NT2/D1 (cell line): ENCODE measurements at regions not wholly inside any gene's neighbourhood (a gene's known extent, or its start where the extent isn't known, plus 50 kb on each side); places are given as distances from the start of the nearest gene placed in this dataset.

Experiments
- DNase-seq: peaks from one replicate; pipeline ENCODE4 v3.0.0-alpha.2; 2011; ENCODE audit warnings: low read depth, low spot score
- H3K27me3 ChIP-seq: 2 replicates; pipeline ENCODE4 v1.6.0; 2011; ENCODE audit warnings: mild to moderate bottlenecking; ENCODE audit not compliant: insufficient read length, insufficient read depth
- H3K36me3 ChIP-seq: 2 replicates; pipeline ENCODE4 v1.6.1; 2011; ENCODE audit warnings: mild to moderate bottlenecking, low read length, mixed read lengths; ENCODE audit not compliant: insufficient read depth, insufficient read length
- H3K4me1 ChIP-seq: 2 replicates; pipeline ENCODE4 v1.5.1; 2011; ENCODE audit not compliant: insufficient read depth, insufficient read length
- H3K4me3 ChIP-seq: 2 replicates; pipeline ENCODE4 v1.5.1; 2011; ENCODE audit warnings: low read depth; ENCODE audit not compliant: insufficient read length
- H3K9ac ChIP-seq: 2 replicates; pipeline ENCODE4 v1.6.0; 2011; ENCODE audit warnings: low read depth; ENCODE audit not compliant: insufficient read length
- H3K9me3 ChIP-seq: 2 replicates; pipeline ENCODE4 v1.5.1; 2011; ENCODE audit warnings: mild to moderate bottlenecking, low read length; ENCODE audit not compliant: insufficient read depth
- SUZ12 ChIP-seq: IDR thresholded peaks from 2 replicates; pipeline ENCODE4 v1.6.1; 2011; ENCODE audit not compliant: insufficient read length, insufficient read depth; ENCODE audit errors: extremely low read depth
- YY1 ChIP-seq: IDR thresholded peaks from 2 replicates; pipeline ENCODE4 v1.6.1; 2011; ENCODE audit not compliant: insufficient read length, insufficient read depth
- ZNF274 ChIP-seq: IDR thresholded peaks from 2 replicates; pipeline ENCODE4 v1.6.1; 2011; ENCODE audit warnings: mild to moderate bottlenecking, low read depth, low read length

GRCh38 chr16:80303691-80304090 lies 237.1 kb upstream of the DYNLRB2 start:
- TF ChIP-seq YY1 (no peak), ZNF274 (no peak), SUZ12 (no peak)
- no peaks in the 10 kb centered on the region for H3K36me3 ChIP-seq

GRCh38 chr16:80300876-80301275 lies 239.9 kb upstream of the DYNLRB2 start:
- H3K27me3 ChIP-seq, result no peaks in the 10 kb centered on the region
- no peaks in the 10 kb centered on the region for H3K4me1 ChIP-seq
- H3K4me3 ChIP-seq, result no peak overlapping the region
- H3K36me3 ChIP-seq, result no peaks in the 10 kb centered on the region
- no peak overlapping the region for H3K9ac ChIP-seq
- TF ChIP-seq YY1 (no peak), SUZ12 (no peak), ZNF274 (no peak)
- no peak for DNase-seq
- no peaks in the 10 kb centered on the region for H3K9me3 ChIP-seq

More at GRCh38 chr16:80303691-80304090, 237.1 kb upstream of the DYNLRB2 start:
- Histone ChIP-seq H3K27me3 (no peaks in the 10 kb centered on the region), H3K9ac (no peak overlapping the region), H3K4me3 (no peak overlapping the region), H3K4me1 (no peaks in the 10 kb centered on the region), H3K9me3 (no peaks in the 10 kb centered on the region)
- no peak for DNase-seq

GRCh38 chr16:80300456-80300855 lies 240.3 kb upstream of the DYNLRB2 start:
- no peak for TF ChIP-seq ZNF274
- TF ChIP-seq YY1, result no peak
- TF ChIP-seq SUZ12, result no peak
- H3K36me3 ChIP-seq, result no peaks in the 10 kb centered on the region
- no peaks in the 10 kb centered on the region for H3K4me1 ChIP-seq
- no peak overlapping the region for H3K4me3 ChIP-seq
- no peak for DNase-seq
- no peaks in the 10 kb centered on the region for H3K9me3 ChIP-seq
- no peaks in the 10 kb centered on the region for H3K27me3 ChIP-seq
- no peak overlapping the region for H3K9ac ChIP-seq

- TF ChIP-seq YY1 (no peak), ZNF274 (no peak), SUZ12 (no peak)
- Histone ChIP-seq H3K36me3 (no peaks in the 10 kb centered on the region), H3K27me3 (no peaks in the 10 kb centered on the region), H3K4me3 (no peak overlapping the region), H3K4me1 (no peaks in the 10 kb centered on the region), H3K9me3 (no peaks in the 10 kb centered on the region), H3K9ac (no peak overlapping the region)
- DNase-seq, result no peak
These were observed 241.4 kb upstream of the DYNLRB2 start for GRCh38 chr16:80299416-80299815.

- Histone ChIP-seq H3K4me1 (no peaks in the 10 kb centered on the region), H3K36me3 (no peaks in the 10 kb centered on the region), H3K27me3 (no peaks in the 10 kb centered on the region), H3K9ac (no peak overlapping the region), H3K4me3 (no peak overlapping the region), H3K9me3 (no peaks in the 10 kb centered on the region)
- DNase-seq, result no peak
- TF ChIP-seq YY1, result no peak
These were observed 242.1 kb upstream of the DYNLRB2 start for GRCh38 chr16:80298676-80299075.

- H3K4me3 ChIP-seq, result no peak overlapping the region
- DNase-seq, result no peak
- no peaks in the 10 kb centered on the region for H3K36me3 ChIP-seq
- no peak overlapping the region for H3K9ac ChIP-seq
- H3K9me3 ChIP-seq, result no peaks in the 10 kb centered on the region
- no peaks in the 10 kb centered on the region for H3K4me1 ChIP-seq
- TF ChIP-seq YY1 (no peak), SUZ12 (no peak), ZNF274 (no peak)
- H3K27me3 ChIP-seq, result no peaks in the 10 kb centered on the region
These were observed 244.8 kb upstream of the DYNLRB2 start for GRCh38 chr16:80296034-80296433.

GRCh38 chr16:80294172-80294571 lies 246.6 kb upstream of the DYNLRB2 start:
- Histone ChIP-seq H3K36me3 (no peaks in the 10 kb centered on the region), H3K4me3 (no peak overlapping the region), H3K27me3 (no peaks in the 10 kb centered on the region), H3K9me3 (no peaks in the 10 kb centered on the region), H3K9ac (no peak overlapping the region), H3K4me1 (no peaks in the 10 kb centered on the region)
- no peak for TF ChIP-seq SUZ12
- no peak for TF ChIP-seq YY1
- no peak for TF ChIP-seq ZNF274
- DNase-seq, result no peak

GRCh38 chr16:80288616-80289015 lies 252.2 kb upstream of the DYNLRB2 start:
- Histone ChIP-seq H3K9ac (no peak overlapping the region), H3K4me1 (no peaks in the 10 kb centered on the region), H3K27me3 (no peaks in the 10 kb centered on the region), H3K36me3 (no peaks in the 10 kb centered on the region), H3K4me3 (no peak overlapping the region), H3K9me3 (no peaks in the 10 kb centered on the region)
- TF ChIP-seq ZNF274 (no peak), YY1 (no peak), SUZ12 (no peak)
- DNase-seq, result no peak
